GM21381 (cell line): ENCODE measurements at regions not wholly inside any gene's neighbourhood (a gene's known extent, or its start where the extent isn't known, plus 50 kb on each side); places are given as distances from the start of the nearest gene placed in this dataset.
"Not testable (repeated sequence)": the region's sequence is repeated elsewhere in the genome, so short reads cannot be mapped to it uniquely, and the experiment has no call there.

Source experiments
- ATAC-seq: cut with Tn5 transposase; IDR thresholded peaks from one replicate; pipeline ENCODE4 v1.9.1; 2021; ENCODE audit warnings: mild to moderate bottlenecking, moderate library complexity; ENCODE audit not compliant: unreplicated experiment

GRCh38 chrX:84611843-84612636 lies 109.8 kb upstream of the HDX start:
- no peak for ATAC-seq

- no peak for ATAC-seq
Measured at GRCh38 chrX:84634201-84634782, 132.0 kb upstream of the HDX start.

GRCh38 chrX:84666086-84666485 lies 163.8 kb upstream of the HDX start:
- ATAC-seq: no peak

- ATAC-seq: no peak
Measured at GRCh38 chrX:84690228-84690627, 188.0 kb upstream of the HDX start.

- ATAC-seq: no peak
Measured at GRCh38 chrX:84709987-84710386, 207.7 kb upstream of the HDX start.

GRCh38 chrX:84710611-84711010 lies 208.4 kb upstream of the HDX start:
- ATAC-seq: no peak

GRCh38 chrX:84712621-84713020 lies 210.4 kb upstream of the HDX start:
- ATAC-seq: no peak

- ATAC-seq: no peak
Measured at GRCh38 chrX:84715315-84715714, 213.1 kb upstream of the HDX start.

GRCh38 chrX:84717343-84717742 lies 215.1 kb upstream of the HDX start:
- ATAC-seq: no peak

- ATAC-seq: no peak
Measured at GRCh38 chrX:84721416-84721815, 219.2 kb upstream of the HDX start.

- no peak for ATAC-seq
Measured at GRCh38 chrX:84724576-84724975, 222.3 kb upstream of the HDX start.

- no peak for ATAC-seq
Measured at GRCh38 chrX:84729408-84729807, 227.2 kb upstream of the HDX start.

- peak; percentile 100 for ATAC-seq
Measured at GRCh38 chrX:84729809-84730208, 227.6 kb upstream of the HDX start.

- no peak for ATAC-seq
Measured at GRCh38 chrX:84735025-84735424, 232.8 kb upstream of the HDX start.

GRCh38 chrX:84737471-84737871 lies 235.2 kb upstream of the HDX start:
- no peak for ATAC-seq

GRCh38 chrX:84747516-84747915 lies 245.3 kb upstream of the HDX start:
- no peak for ATAC-seq

GRCh38 chrX:84748965-84749656 lies 246.9 kb upstream of the HDX start:
- ATAC-seq: no peak

GRCh38 chrX:84760560-84760959 lies 243.1 kb upstream of the APOOL start:
- no peak for ATAC-seq

GRCh38 chrX:84796321-84796720 lies 207.4 kb upstream of the APOOL start:
- ATAC-seq: no peak

GRCh38 chrX:84830836-84831235 lies 172.8 kb upstream of the APOOL start:
- ATAC-seq: no peak

- ATAC-seq: not testable (repeated sequence)
Measured at GRCh38 chrX:84846541-84846940, 157.1 kb upstream of the APOOL start.

- not testable (repeated sequence) for ATAC-seq
Measured at GRCh38 chrX:84851183-84851582, 152.5 kb upstream of the APOOL start.
